Loucy (cell line): ENCODE measurements at regions not wholly inside any gene's neighbourhood (a gene's known extent, or its start where the extent isn't known, plus 50 kb on each side); places are given as distances from the start of the nearest gene placed in this dataset.
"Not testable (repeated sequence)": the region's sequence is repeated elsewhere in the genome, so short reads cannot be mapped to it uniquely, and the experiment has no call there.

Source experiments
- CTCF ChIP-seq: fragments of 200-600 bp; sonication (generic); conservative IDR thresholded peaks from 2 replicates; pipeline ENCODE4 v1.5.1; 2014; ENCODE audit warnings: mild to moderate bottlenecking, antibody characterized with exemption, low read length
- EZH2phosphoT487 ChIP-seq: fragments of 200-600 bp; IDR thresholded peaks from 2 replicates; pipeline ENCODE4 v1.6.1; 2018; ENCODE audit warnings: antibody characterized with exemption, mild to moderate bottlenecking, moderate library complexity, borderline replicate concordance

DNA sequence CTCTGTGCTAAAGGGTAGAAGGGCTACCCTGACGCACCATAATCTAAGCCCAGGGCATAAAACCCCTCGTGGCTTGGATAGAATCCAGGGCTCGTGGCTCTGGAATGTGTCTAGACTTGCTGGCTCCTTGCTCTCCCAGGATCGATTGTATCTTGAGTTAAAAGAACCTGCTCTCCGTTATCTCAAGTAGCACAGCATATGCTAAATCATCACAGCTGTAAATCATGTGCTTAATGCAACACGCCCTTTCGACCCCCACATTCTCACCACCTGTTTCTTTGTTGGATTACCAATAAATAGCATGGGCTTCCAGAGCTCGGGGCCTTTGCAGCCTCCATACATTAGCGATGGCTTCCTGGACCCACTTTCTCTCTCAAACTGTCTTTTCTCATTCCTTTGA is 190.4 kb downstream of the CPS1 start:
- TF ChIP-seq CTCF, EZH2phosphoT487: not testable (repeated sequence)
